Right atrium auricular region (tissue), 2 donors: ENCODE measurements at regions not wholly inside any gene's neighbourhood (a gene's known extent, or its start where the extent isn't known, plus 50 kb on each side); places are given as distances from the start of the nearest gene placed in this dataset.

Experiments
- DNase-seq: peaks from one replicate; pipeline ENCODE4 v3.0.0-alpha.2; 2019; ENCODE audit warnings: low spot score
- H3K27ac ChIP-seq, 2 donors: fragments of 200-600 bp; sonication (generic); 1 replicate in 1 of 2; 2 replicates in 1 of 2; pipeline ENCODE4 v1.5.1; 2016 to 2019
- H3K27me3 ChIP-seq, 2 donors: fragments of 200-600 bp; sonication (generic); one replicate each; pipeline versions ENCODE4 v1.5.1 to v1.6.0; 2017 to 2019
- H3K36me3 ChIP-seq: fragments of 200-600 bp; sonication (generic); one replicate; pipeline ENCODE4 v1.5.1; 2016
- H3K4me1 ChIP-seq, 2 donors: fragments of 200-600 bp; sonication (generic); one replicate each; pipeline versions ENCODE4 v1.5.1 to v1.6.0; 2017 to 2019
- H3K4me3 ChIP-seq, 2 donors: fragments of 200-600 bp; sonication (generic); 1 replicate in 1 of 2; 2 replicates in 1 of 2; pipeline ENCODE4 v1.5.1; 2017 to 2019; ENCODE audit warnings: mild to moderate bottlenecking in 1 of 2, moderate library complexity in 1 of 2
- H3K9me3 ChIP-seq, 2 donors: fragments of 200-600 bp; sonication (generic); one replicate each; pipeline ENCODE4 v1.5.1; 2019
- CTCF ChIP-seq, 2 donors: fragments of 200-600 bp; sonication (generic); IDR thresholded peaks; one replicate each; pipeline ENCODE4 v1.5.1; 2019; ENCODE audit warnings: antibody characterized with exemption in 2 of 2

GRCh38 chr1:29896300-29896699 is 660.0 kb downstream of the PTPRU start:
- H3K4me1 ChIP-seq, result peaks cover 0 to 5% of the 10 kb centered on the region in 2 donors
- H3K27me3 ChIP-seq, result no peaks in the 10 kb centered on the region
- H3K27ac ChIP-seq, result no peak overlapping the region
- no peak for DNase-seq
- H3K9me3 ChIP-seq, result no peaks in the 10 kb centered on the region
- no peaks in the 10 kb centered on the region for H3K36me3 ChIP-seq
- H3K4me3 ChIP-seq, result no peak overlapping the region
- no peak for TF ChIP-seq CTCF (IDR thresholded peaks at IDR 0.05)

GRCh38 chr1:29895201-29895600 is 658.9 kb downstream of the PTPRU start:
- no peak overlapping the region for H3K4me3 ChIP-seq
- no peaks in the 10 kb centered on the region for H3K9me3 ChIP-seq
- H3K4me1 ChIP-seq, result no peaks in the 10 kb centered on the region
- DNase-seq, result no peak
- H3K27me3 ChIP-seq, result no peaks in the 10 kb centered on the region
- no peak overlapping the region for H3K27ac ChIP-seq
- H3K36me3 ChIP-seq, result no peaks in the 10 kb centered on the region
- no peak for TF ChIP-seq CTCF (IDR thresholded peaks at IDR 0.05)

GRCh38 chr1:29894311-29894710 is 658.0 kb downstream of the PTPRU start:
- Histone ChIP-seq H3K9me3 (no peaks in the 10 kb centered on the region), H3K4me3 (no peak overlapping the region), H3K27me3 (no peaks in the 10 kb centered on the region), H3K27ac (no peak overlapping the region), H3K4me1 (no peaks in the 10 kb centered on the region), H3K36me3 (no peaks in the 10 kb centered on the region)
- TF ChIP-seq CTCF (IDR thresholded peaks at IDR 0.05), result no peak
- DNase-seq, result no peak

GRCh38 chr1:29893806-29894205 is 657.5 kb downstream of the PTPRU start:
- H3K27me3 ChIP-seq, result no peaks in the 10 kb centered on the region
- no peak overlapping the region for H3K27ac ChIP-seq
- no peaks in the 10 kb centered on the region for H3K4me1 ChIP-seq
- H3K36me3 ChIP-seq, result no peaks in the 10 kb centered on the region
- no peak for TF ChIP-seq CTCF (IDR thresholded peaks at IDR 0.05)
- DNase-seq, result no peak
- no peaks in the 10 kb centered on the region for H3K9me3 ChIP-seq
- no peak overlapping the region for H3K4me3 ChIP-seq

- TF ChIP-seq CTCF (IDR thresholded peaks at IDR 0.05), result no peak
- DNase-seq, result no peak
- H3K27me3 ChIP-seq, result no peaks in the 10 kb centered on the region
Measured at GRCh38 chr1:29893046-29893723, 656.9 kb downstream of the PTPRU start.

GRCh38 chr1:29892247-29892646 is 655.9 kb downstream of the PTPRU start:
- Histone ChIP-seq H3K36me3 (no peaks in the 10 kb centered on the region), H3K4me1 (no peaks in the 10 kb centered on the region), H3K9me3 (no peaks in the 10 kb centered on the region), H3K4me3 (no peak overlapping the region), H3K27me3 (no peaks in the 10 kb centered on the region), H3K27ac (no peak overlapping the region)
- DNase-seq, result no peak
- no peak for TF ChIP-seq CTCF (IDR thresholded peaks at IDR 0.05)

More at GRCh38 chr1:29893046-29893723, 656.9 kb downstream of the PTPRU start:
- no peaks in the 10 kb centered on the region for H3K36me3 ChIP-seq
- no peaks in the 10 kb centered on the region for H3K4me1 ChIP-seq
- no peaks in the 10 kb centered on the region for H3K9me3 ChIP-seq
- H3K4me3 ChIP-seq, result no peak overlapping the region
- H3K27ac ChIP-seq, result no peak overlapping the region
